HG02840 (cell line): ENCODE measurements at regions not wholly inside any gene's neighbourhood (a gene's known extent, or its start where the extent isn't known, plus 50 kb on each side); places are given as distances from the start of the nearest gene placed in this dataset.
A peak's percentile ranks its signal among the peaks of the same experiment; 100 is the strongest.

Source experiments
- ATAC-seq: cut with Tn5 transposase; IDR thresholded peaks from one replicate; pipeline ENCODE4 v1.9.1; 2021; ENCODE audit warnings: mild to moderate bottlenecking, moderate library complexity, moderate number of reproducible peaks; ENCODE audit not compliant: unreplicated experiment, low FRiP score

DNA sequence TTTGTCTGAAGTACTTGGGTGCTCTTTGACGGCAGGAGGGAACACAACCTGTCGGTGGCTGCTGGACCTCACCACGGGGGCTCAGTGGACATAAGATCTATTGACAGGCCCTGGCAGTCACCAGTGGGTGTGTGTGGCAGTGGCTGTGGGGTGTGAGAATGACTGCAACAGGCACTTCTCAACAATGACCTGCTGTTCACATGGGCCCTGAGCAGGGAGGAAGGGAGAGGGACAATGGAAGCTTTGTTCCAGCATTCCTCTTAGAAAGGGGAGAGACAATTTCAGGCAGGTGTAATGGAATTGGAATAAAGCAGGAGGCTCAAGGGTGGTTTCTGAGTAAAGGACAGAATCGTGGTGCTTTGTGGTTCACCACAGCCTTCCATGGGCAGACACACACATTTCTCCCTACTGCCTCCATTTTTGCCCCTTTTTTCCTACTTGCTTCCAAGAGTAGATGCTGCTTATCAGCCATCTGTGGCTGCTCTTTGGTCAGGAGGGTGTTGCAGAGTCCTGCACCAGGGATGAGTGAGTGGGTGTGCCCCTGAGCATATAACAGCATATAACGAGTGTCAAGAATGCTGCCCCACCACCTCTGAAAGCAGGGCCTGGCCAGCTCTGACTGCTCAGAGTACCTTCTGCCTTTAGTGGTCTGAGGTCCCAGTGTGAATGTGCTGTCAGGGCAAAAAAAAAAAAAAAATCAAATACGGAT is 267.7 kb downstream of the RASSF9 start:
- no peak for ATAC-seq

GRCh38 chr12:85569261-85569660 is 266.9 kb downstream of the RASSF9 start:
- no peak for ATAC-seq

DNA sequence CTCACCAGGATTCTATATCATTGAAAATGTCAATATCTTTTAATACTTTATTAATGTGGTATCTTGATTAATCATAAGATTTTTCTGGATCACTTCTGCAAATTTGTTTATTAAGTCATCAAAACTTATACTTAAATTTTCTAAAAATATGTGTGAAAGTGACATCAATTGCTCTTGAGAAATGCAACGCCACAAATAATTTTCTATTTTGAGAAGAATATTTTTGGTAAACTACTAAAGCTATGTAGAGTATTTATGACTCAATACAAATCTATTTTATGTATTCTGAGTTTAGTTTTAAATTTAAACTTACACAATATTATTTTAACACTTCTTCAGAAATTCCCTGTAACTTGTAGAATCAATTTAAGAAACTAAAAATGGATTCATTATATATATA is 263.3 kb downstream of the RASSF9 start:
- no peak for ATAC-seq

GRCh38 chr12:85573635-85574214 is 262.5 kb downstream of the RASSF9 start:
- no peak for ATAC-seq

GRCh38 chr12:85574291-85574690 is 261.9 kb downstream of the RASSF9 start:
- no peak for ATAC-seq

DNA sequence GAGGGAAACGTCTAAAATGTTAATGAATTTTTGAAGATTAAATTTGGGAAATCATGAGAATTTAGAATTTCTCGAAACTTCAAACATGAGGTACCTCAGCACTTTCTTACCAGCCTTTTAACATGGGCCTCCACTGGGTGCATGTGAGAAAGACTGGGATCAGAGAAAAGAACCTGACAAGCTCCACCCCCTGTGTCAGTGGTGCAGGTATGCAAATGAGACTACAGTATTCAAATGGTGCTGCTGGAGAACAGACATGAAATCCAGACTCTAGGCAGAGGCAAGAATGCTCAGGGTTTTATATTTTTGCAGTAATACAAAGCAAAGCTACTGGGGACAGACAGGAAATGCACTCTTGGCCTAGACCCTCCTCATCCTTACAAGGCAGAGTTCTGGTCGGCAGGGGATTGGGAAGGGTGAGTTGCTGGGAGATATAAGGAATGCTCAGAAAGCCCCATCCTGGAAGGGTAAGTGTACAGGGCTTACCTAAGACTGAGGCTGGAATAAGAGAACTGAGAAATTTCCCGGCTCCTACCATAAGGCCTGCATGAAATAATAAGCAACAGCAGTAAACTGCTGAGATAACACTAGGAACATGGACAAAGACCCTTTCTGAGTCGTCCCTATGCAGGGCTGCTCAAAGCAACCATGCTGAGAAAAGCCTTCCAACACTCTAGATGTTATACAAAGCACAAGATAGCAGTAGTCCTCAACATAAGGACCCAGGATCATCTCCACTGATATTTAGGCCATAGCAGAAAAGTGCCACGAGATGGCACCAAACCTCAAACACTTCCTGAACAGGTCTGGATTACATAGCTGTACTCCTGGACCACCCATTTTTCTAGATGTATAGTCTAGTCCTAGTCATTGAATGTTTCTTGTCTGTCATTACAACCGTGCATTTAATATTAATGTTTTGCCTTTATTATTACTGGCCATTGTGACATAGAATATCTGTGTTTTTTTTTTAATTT is 260.8 kb downstream of the RASSF9 start:
- peak; percentile 99 for ATAC-seq

- ATAC-seq, result no peak
Observed at GRCh38 chr12:85580562-85581168, 255.5 kb downstream of the RASSF9 start.

DNA sequence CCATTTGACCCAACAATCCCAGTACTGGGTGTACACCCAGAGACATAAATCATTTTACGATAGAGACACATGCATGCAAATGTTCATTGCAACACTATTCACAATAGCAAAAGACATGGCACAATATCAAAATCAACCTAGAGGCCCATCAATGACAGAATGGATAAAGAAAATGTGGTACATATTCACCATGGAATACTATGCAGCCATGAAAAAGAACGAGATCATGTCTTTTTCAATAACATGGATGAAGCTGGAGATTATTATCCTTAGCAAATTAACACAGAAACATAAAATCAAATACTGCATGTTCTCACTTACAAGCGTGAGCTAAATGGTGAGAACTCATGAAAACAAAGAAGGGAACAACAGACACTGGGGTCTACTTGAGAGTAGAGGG is 249.1 kb downstream of the RASSF9 start:
- no peak for ATAC-seq

DNA sequence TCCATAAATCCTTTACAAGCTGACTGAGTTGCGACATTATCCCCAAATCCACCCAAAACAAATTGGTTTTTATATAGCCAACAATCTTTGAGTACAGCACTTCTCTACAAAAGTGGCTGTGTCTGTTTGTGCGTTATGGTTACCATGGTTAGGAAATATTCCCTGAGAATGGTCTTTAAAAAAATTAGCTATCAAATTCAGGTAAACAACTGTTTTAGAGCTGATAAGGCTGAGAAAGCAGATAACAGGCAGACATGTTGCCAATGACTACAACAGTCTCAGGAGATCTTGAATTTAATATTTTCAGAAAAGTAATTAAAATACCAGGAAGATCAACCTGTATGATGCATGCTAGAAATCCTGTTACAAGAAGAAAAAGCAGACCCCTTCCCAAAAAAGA is 248.0 kb downstream of the RASSF9 start:
- no peak for ATAC-seq

DNA sequence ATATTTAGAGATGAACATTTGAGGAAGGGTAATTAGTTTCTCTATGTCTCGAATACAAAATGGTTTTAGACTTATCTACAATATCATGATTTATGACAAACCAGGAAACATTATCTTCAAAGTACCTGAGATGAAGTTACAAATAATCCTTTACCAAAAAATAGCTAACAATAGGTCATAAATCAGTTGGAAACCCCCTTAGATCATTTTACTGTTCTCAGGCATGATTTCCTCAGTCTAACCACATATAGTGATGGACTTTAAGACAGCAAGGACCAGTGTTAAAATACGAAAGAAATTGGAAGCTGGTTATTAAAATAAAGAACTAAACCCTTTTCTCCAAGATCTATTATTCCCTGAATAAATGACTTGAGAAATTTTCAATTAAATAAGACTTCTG is 235.4 kb downstream of the RASSF9 start:
- ATAC-seq, result no peak

DNA sequence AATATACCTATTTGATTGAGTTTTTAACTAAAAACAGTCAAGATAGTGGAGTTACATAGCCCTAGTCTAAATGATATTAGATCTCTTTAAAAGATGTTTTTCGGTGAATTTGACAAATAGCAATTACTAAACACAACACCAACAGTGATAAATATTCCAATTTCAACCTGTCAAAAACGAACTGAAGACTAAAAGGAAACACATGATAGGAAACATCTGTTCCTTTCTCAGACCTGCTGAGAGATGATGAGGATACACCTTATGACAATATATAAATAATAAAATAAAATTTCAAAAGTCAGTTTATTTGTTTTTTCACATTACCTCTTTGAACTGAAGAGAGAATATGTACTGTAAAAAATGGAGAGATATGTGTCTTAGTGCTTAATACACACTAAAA is 232.7 kb downstream of the RASSF9 start:
- no peak for ATAC-seq

DNA sequence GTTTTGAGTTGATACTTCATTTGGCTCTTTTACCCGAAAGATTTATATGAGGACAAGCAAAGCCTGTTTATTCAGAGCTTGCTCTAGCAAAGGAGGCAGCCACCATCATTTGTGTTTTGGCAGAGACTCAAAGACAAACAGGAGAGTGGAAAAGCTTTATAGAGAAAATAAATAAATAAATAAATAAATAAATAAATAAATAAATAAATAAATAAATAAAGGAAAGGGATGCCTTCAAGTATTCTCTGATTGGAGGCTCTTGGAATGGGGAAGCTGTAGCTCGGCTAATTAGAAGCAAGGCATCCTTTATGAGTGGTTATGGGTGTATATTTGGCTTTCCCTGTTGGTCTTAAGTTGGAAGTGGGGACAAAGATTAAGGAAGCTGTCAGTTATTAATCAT is 229.8 kb downstream of the RASSF9 start:
- no peak for ATAC-seq

- no peak for ATAC-seq
Observed at GRCh38 chr12:85609778-85610177, 226.4 kb downstream of the RASSF9 start.

DNA sequence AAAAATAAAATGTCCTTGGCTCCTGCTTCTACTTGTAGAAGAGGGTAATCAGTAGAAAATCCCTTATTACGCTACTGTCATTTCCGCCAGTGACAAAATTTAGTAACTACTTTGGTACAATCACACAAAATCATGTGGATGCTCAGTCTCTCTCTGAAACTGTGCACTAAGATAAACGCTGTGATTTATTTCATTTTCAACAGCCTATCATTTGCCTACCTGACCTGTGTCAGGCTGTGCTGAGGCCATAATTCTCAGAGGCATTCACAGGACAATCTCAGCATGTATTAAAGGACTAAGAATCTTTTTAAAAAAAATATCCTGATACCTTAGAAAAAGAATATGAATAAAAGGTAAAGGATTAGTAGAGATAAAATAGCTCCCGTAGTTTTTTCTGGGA is 226.0 kb downstream of the RASSF9 start:
- ATAC-seq, result no peak

- ATAC-seq, result no peak
Observed at GRCh38 chr12:85616201-85616600, 220.0 kb downstream of the RASSF9 start.

DNA sequence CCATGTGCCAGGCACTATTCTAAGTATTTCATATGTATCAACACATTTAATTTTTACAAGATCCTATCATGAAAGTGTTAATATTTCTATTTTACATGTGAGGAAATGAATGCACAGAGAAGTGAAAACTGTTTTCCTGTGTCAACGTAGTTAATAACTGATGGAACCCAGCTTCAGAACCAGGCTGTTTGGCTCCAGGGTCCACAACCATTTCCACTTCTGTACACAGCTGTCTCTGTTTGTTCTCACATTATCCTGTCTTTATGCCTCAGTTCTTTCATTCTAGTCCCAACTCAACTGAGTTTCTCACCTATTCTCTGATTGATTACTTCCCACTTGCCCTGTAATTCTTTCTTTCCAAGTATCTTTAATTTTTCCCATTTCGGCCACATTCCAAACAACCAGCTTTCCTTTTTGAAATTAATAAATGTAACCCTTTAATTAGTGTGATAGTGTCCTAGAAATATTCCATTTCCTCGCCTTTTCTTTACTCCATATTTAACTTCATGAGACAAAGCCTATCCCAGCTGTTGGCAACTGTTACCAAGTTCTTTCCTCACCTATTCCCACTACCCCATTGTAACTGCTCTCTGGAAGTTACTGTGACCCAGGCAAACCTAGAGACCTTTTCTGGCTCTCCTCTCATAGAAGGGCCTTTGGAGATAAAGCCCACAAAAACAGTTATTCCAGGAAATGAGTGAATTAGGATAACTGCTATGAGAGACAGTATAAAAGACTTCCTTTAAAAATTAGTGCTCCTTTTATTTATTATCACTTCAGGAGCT is 218.7 kb downstream of the RASSF9 start:
- ATAC-seq, result no peak

DNA sequence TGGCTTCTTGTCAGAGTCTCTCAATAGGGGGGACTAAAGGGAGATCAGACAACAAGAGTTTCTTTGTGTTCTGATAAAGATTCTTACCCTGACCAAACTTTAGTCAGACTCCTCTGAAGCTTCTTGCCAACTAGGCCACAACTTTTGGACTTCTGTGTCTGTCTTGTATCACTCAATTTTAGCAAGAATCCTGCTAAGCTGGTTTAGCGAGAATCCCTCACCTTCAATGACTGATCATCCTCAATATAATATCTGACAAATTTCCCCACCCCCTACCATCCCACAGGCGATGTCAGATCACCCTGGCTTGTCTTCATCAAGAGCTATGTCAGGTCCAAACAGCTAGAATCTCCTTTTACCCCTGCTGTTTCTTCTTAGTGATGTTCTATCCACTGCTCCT is 215.2 kb downstream of the RASSF9 start:
- ATAC-seq, result no peak

- ATAC-seq, result no peak
Observed at GRCh38 chr12:85623763-85624162, 212.4 kb downstream of the RASSF9 start.

DNA sequence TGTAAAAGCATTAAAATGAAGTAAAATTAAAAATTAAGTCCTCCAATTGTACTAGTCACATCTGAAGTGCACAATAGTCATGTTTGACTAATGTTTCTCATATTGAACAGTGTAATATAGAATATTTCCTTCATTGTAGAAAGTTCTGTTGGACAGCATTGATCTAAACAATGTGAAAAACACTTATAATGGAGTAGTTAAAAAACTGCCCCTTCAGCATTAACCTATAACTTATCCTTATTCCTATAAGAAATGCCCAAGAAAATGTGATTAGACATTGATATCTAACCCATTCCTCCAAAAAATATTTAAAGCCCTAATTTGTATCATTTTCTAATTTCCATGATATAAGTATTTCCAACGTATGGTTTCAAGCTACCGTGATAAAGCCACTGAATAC is 210.7 kb downstream of the RASSF9 start:
- no peak for ATAC-seq
